Activated naive CD4-positive, alpha-beta T cell treated with anti-CD3 and anti-CD28 coated beads, Interleukin-2, amount 50 U/mL, for 16 hours (primary cell): ENCODE measurements at regions not wholly inside any gene's neighbourhood (a gene's known extent, or its start where the extent isn't known, plus 50 kb on each side); places are given as distances from the start of the nearest gene placed in this dataset.

ENCODE experiments used
- DNase-seq: peaks from one replicate; pipeline ENCODE4 v3.0.0-alpha.2; 2020

- no peak for DNase-seq
These were observed 497.8 kb downstream of the HS3ST4 start for GRCh38 chr16:26189536-26189935.

GRCh38 chr16:26194526-26194925, 502.8 kb downstream of the HS3ST4 start:
- no peak for DNase-seq

GRCh38 chr16:26195225-26195624, 503.5 kb downstream of the HS3ST4 start:
- no peak for DNase-seq

GRCh38 chr16:26196310-26196709, 504.6 kb downstream of the HS3ST4 start:
- DNase-seq, result no peak

- DNase-seq, result no peak
These were observed 505.0 kb downstream of the HS3ST4 start for GRCh38 chr16:26196802-26197201.

GRCh38 chr16:26197707-26198106, 505.9 kb downstream of the HS3ST4 start:
- no peak for DNase-seq

GRCh38 chr16:26198221-26198620, 506.5 kb downstream of the HS3ST4 start:
- DNase-seq, result no peak

DNA sequence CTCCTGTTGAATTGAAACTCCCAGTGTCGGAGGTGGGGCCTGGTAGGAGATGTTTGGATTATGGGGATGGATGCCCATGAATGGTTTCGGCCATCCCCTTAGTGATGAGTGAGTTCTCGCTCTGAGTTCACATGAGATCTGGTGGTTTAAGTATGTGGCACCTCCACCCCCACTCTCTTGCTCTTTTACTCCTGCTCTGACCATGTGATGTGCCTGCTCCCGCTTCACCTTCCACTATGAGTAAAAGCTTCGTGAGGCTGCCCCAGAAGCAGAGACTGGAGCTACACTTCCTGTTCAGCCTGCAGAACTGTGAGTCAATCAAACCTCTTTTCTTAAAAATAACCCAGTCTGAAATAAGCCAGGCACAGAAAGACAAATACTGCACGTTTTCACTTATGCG, 512.4 kb downstream of the HS3ST4 start:
- no peak for DNase-seq

DNA sequence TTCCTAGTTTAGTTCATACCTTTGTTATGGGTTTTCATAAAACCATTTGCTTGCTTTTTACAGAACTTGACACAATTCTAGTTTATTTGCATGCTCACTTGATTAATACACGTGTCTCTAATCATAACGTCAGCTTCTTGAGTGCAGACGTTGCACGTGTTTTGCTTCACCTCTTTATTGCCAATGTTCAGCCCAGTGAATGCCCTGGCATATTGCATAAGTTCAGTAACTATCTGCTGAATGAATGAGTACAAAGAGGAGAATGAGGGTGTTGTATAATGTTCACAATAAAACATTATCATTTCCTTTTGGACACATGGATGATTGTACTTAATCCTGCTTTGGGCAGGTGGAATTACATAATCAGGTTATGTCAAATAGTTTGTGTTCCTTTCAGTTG, 519.8 kb downstream of the HS3ST4 start:
- no peak for DNase-seq

DNA sequence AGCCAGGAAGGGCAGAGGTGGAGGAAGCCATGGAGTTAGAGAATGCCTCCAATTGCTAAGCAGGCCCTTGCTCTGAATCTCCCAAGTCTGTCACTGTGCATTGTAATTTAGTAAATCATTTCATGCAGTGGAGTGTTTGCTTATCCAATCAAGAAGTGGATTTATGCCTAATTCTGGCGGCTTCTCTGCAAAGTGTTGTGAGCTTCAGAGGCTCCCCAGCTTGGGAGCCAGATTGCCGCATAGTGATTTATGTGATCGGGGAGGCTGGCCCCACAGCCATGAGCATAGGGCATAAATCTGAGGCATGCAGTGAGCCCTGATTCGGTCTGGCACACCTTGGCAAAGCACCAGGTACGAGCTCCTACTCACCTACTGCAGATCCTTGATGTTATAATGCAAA, 520.8 kb downstream of the HS3ST4 start:
- DNase-seq, result no peak

DNA sequence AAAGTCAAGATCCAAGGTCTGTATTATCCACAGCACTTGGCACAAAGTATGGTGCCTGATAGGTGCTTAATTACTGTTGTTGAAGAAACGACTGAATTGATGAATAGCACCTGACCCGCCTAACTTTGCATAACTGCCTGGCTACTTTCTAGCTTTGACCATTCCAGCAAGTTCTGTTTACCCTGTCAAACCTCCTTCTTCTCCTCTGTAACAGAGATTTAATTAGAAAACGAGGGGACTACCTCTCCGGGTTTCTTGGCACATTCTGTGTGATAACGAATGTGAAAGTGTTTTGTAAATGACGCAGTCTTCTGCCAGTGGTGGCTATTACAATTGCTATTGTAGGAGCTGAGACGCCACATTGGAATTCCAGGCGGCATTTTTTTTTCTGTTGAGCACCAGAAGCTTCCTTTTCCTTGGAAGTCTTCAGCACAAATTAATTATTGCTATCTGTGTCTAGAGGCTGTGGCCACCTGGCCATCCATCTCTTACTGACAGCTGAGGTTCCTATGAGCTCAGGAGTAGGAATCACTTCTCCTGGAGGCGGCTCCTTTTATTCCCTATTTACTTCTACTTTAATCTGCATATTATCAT, 522.9 kb downstream of the HS3ST4 start:
- DNase-seq, result no peak

GRCh38 chr16:26220894-26221293, 529.1 kb downstream of the HS3ST4 start:
- no peak for DNase-seq

DNA sequence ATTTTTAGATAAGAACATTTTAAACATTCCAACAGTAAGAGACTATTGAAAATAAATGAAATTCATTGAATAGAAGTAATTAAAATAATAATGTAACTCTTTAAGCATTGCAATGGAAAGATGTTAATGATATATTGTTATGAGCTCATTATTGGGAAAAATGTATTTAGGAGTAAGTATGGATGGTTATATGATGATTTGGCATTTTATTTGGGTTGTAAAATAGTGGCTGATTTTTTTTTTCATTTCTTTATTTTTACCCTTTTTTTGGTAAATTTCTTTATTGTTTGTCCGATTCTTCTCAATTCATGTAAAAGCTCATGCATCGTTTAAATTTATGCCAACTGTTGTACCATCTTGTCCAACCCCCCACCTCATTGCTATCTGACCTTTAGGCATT, 539.9 kb downstream of the HS3ST4 start:
- no peak for DNase-seq

GRCh38 chr16:26240807-26241206, 549.0 kb downstream of the HS3ST4 start:
- no peak for DNase-seq

DNA sequence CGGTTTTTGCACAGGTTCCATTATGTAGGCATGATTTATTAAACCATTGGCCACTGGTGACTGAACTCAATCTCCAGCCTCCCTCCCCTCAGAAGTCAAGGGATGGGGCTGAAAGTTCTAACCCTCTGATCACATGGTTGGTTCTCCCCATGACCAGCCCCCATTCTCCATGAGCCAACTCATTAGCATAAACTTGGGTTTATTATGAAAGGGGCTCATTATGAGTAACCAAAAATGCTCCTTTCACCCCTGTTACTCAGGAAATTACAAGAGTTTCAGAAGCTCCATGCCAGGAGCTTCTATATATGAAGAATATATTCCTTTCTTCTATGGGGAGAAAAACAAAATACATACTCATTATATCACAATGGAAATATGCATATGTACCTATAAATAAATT, 555.3 kb downstream of the HS3ST4 start:
- DNase-seq, result no peak

- DNase-seq, result no peak
These were observed 560.8 kb downstream of the HS3ST4 start for GRCh38 chr16:26252598-26252997.

DNA sequence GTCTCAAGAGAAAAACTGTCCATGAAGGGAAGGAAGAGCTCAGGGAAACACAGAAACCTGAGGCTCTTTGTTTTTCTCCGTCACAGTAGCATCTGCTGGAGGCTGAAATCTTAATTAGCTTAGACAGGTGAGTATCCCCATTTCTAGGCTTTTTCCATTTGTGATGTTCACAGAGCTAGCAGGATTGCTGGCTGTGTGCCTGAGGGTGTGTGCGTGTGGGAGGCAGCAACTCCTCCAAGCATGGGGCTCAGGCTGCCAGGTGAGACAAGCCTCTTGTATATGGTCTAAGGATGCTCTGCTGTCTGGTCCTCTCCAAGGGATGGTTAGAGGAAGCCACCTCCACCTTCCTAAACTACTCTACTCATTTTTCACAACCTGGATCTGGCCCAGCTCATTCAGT, 569.9 kb downstream of the HS3ST4 start:
- no peak for DNase-seq

DNA sequence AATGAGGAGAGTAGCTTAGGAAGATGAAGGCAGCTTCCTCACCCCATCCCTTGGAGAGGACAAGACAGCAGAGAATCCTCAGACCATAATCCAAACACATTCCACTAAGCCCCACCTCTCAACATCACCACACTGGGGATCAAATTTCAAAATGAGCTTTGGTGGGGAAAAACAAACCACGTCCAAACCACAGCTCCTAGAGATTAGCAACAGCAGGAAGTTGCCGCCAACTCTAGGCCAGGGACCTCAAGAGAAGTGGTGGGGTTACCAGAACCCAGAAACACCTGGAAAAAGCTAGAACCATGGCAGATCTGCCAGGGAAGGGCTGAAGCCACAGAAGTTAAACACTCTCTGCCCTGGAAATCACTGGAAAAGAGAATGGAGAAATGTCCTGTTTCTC, 571.6 kb downstream of the HS3ST4 start:
- no peak for DNase-seq

- DNase-seq, result no peak
These were observed 575.9 kb downstream of the HS3ST4 start for GRCh38 chr16:26267641-26268040.

DNA sequence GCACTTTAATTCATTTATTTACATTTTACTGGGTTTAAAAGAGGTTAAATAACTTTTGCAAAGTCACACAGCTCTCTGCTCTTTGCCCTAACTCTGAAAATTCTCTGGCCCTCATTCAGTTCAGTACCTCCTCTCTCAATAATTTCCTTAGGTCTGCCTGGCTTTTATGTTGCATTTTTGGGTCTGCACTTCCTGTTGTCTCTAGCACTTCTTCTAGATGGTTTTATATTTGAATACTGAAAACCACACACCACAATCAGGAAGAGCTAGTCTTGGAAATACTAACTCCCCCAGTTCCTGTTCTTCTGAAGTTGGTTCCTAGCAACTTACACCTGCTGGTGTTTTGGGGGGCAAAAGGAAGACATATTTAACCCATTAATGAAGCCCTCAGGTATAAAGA, 577.9 kb downstream of the HS3ST4 start:
- DNase-seq, result no peak

- no peak for DNase-seq
These were observed 581.8 kb downstream of the HS3ST4 start for GRCh38 chr16:26273607-26274006.

GRCh38 chr16:26275021-26275590, 583.3 kb downstream of the HS3ST4 start:
- no peak for DNase-seq

DNA sequence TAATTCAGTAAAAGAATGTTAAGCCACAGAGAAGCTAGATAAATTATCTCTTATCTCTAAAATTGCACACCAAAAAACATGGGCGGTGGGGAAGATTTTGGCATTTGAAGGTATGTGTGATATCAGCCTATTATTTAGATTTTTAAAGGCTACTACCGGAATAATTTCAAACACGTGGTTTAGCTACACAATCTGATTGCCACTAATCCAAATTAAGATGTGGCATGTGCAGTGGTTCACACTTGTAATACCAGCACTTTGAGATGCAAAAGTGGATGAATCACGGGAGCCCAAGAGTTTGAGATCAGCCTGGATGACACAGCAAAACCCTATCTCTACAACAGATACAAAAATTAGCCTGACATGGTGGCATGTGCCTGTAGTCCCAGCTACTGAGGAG, 584.5 kb downstream of the HS3ST4 start:
- DNase-seq, result no peak

GRCh38 chr16:26281381-26282110, 589.8 kb downstream of the HS3ST4 start:
- no peak for DNase-seq
